PC-9 (cell line): ENCODE measurements at regions not wholly inside any gene's neighbourhood (a gene's known extent, or its start where the extent isn't known, plus 50 kb on each side); places are given as distances from the start of the nearest gene placed in this dataset.

Experiments
- BruUV-seq: library from RNA; stranded (reverse); fragments of 400-500 nt; replicated peaks from 2 replicates; lab custom pipeline; 2021; lab: Mats Ljungman, UMichigan
- CTCF ChIA-PET: fragments of 300-600 bp; sonication (Branson Sonifier 250); formaldehyde crosslinking; loops from one replicate; lab custom pipeline; 2022; ENCODE audit warnings: antibody characterized with exemption; lab: Charles Lee
- POLR2A ChIA-PET: fragments of 300-600 bp; sonication (Branson Sonifier 250); formaldehyde crosslinking; loops from one replicate; lab custom pipeline; 2022; ENCODE audit warnings: antibody characterized with exemption; ENCODE audit not compliant: unreplicated experiment; lab: Charles Lee
- DNase-seq, 2 experiments: peaks; one replicate each; pipeline versions ENCODE4 v3.0.0 to v3.0.0-alpha.2; 2015 to 2022; ENCODE audit warnings: mixed read lengths in 1 of 2
- H2AFZ ChIP-seq: fragments of 200-600 bp; sonication (generic); 2 replicates; pipeline ENCODE4 v1.8.1; 2017; ENCODE audit warnings: antibody characterized with exemption
- H3F3A ChIP-seq: fragments of 200-600 bp; sonication (generic); 2 replicates; pipeline ENCODE4 v1.8.1; 2017; ENCODE audit warnings: antibody characterized with exemption, mild to moderate bottlenecking, low read depth; ENCODE audit not compliant: insufficient read depth
- H3K27ac ChIP-seq: fragments of 200-600 bp; sonication (generic); 2 replicates; pipeline ENCODE4 v1.6.1; 2016; ENCODE audit warnings: mixed run types
- H3K27me3 ChIP-seq: fragments of 200-600 bp; sonication (generic); 2 replicates; pipeline ENCODE4 v1.6.1; 2016; ENCODE audit warnings: low read depth, mixed run types; ENCODE audit not compliant: insufficient read depth
- H3K36me3 ChIP-seq: fragments of 200-600 bp; sonication (generic); 2 replicates; pipeline ENCODE4 v1.6.1; 2016; ENCODE audit warnings: low read depth, mixed run types
- H3K4me1 ChIP-seq: fragments of 200-600 bp; sonication (generic); replicated peaks from 2 replicates; pipeline ENCODE4 v1.6.1; 2016; ENCODE audit warnings: mixed run types; ENCODE audit not compliant: insufficient read depth
- H3K4me2 ChIP-seq: fragments of 200-600 bp; sonication (generic); 2 replicates; pipeline ENCODE4 v1.6.1; 2017; ENCODE audit warnings: mixed run types
- H3K4me3 ChIP-seq: fragments of 200-600 bp; sonication (generic); 2 replicates; pipeline ENCODE4 v1.6.1; 2016; ENCODE audit warnings: mixed run types
- H3K79me2 ChIP-seq: fragments of 200-600 bp; sonication (generic); 2 replicates; pipeline ENCODE4 v1.6.1; 2017; ENCODE audit warnings: low read depth, mixed run types
- H3K9me2 ChIP-seq: fragments of 200-600 bp; sonication (generic); 2 replicates; pipeline ENCODE4 v1.8.1; 2017; ENCODE audit warnings: mild to moderate bottlenecking; ENCODE audit not compliant: insufficient read depth
- H3K9me3 ChIP-seq: fragments of 200-600 bp; sonication (generic); 2 replicates; pipeline ENCODE4 v1.8.1; 2016; ENCODE audit warnings: low read depth; ENCODE audit not compliant: insufficient read depth
- H4K20me1 ChIP-seq: fragments of 200-600 bp; sonication (generic); 2 replicates; pipeline ENCODE4 v1.8.1; 2017; ENCODE audit not compliant: insufficient read depth
- EZH2 ChIP-seq: fragments of 200-600 bp; sonication (generic); IDR thresholded peaks from 2 replicates; pipeline ENCODE4 v1.8.0; 2017; ENCODE audit warnings: antibody characterized with exemption, low read depth
- intact Hi-C: fragments of 100-400 bp; cut with micrococcal nuclease; formaldehyde crosslinking; loops from one replicate; pipeline ENCODE4 v1.10.0; 2022; ENCODE audit not compliant: unreplicated experiment
- TF ChIP-seq, protein P1 (sequence below): fragments of 200-600 bp; sonication (generic); conservative IDR thresholded peaks from 2 replicates; pipeline ENCODE4 v1.6.1; 2017; ENCODE audit warnings: mixed run types, antibody characterized with exemption, mild to moderate bottlenecking, moderate library complexity

DNA sequence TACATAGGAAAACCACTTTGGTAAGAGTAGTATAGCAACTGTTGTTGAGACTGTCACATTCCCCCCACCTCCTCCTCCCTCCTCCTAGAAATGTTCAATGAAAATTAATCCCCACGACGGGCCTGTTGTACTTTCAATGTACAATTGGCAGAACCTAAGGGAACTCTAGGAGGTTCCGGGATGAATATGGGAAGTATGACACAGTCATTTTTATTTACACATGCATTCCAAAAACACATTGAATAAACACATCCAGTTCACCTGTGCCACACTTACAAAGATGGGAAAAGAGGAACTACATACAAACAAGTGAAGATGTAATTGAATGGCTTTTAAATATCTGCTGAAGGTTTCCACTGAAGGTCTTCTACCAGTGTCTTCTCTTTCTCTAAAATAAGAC lies 144.4 kb upstream of the NBPF11 start:
- Histone ChIP-seq H4K20me1 (no peaks in the 10 kb centered on the region), H3K27ac (no peak overlapping the region), H3F3A (no peaks in the 10 kb centered on the region), H3K9me3 (0 out of 2 replicates have a peak, but pooled peaks cover 6% of the 10 kb centered on the region), H3K4me2 (no peak overlapping the region), H3K36me3 (no peaks in the 10 kb centered on the region), H3K27me3 (no peaks in the 10 kb centered on the region), H2AFZ (no peak overlapping the region), H3K4me1 (peaks cover 3% of the 10 kb centered on the region; the same call in 1 of the 2 replicates), H3K9me2 (no peaks in the 10 kb centered on the region), H3K4me3 (no peak overlapping the region), H3K79me2 (no peaks in the 10 kb centered on the region)
- ChIA-PET POLR2A (no interaction called here), CTCF (no interaction called here)
- no peak for DNase-seq
- TF ChIP-seq, protein P1, sequence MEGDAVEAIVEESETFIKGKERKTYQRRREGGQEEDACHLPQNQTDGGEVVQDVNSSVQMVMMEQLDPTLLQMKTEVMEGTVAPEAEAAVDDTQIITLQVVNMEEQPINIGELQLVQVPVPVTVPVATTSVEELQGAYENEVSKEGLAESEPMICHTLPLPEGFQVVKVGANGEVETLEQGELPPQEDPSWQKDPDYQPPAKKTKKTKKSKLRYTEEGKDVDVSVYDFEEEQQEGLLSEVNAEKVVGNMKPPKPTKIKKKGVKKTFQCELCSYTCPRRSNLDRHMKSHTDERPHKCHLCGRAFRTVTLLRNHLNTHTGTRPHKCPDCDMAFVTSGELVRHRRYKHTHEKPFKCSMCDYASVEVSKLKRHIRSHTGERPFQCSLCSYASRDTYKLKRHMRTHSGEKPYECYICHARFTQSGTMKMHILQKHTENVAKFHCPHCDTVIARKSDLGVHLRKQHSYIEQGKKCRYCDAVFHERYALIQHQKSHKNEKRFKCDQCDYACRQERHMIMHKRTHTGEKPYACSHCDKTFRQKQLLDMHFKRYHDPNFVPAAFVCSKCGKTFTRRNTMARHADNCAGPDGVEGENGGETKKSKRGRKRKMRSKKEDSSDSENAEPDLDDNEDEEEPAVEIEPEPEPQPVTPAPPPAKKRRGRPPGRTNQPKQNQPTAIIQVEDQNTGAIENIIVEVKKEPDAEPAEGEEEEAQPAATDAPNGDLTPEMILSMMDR: no peak
- no peak for TF ChIP-seq EZH2
- BruUV-seq: no TSS peak
- intact Hi-C loops: no loop called here

DNA sequence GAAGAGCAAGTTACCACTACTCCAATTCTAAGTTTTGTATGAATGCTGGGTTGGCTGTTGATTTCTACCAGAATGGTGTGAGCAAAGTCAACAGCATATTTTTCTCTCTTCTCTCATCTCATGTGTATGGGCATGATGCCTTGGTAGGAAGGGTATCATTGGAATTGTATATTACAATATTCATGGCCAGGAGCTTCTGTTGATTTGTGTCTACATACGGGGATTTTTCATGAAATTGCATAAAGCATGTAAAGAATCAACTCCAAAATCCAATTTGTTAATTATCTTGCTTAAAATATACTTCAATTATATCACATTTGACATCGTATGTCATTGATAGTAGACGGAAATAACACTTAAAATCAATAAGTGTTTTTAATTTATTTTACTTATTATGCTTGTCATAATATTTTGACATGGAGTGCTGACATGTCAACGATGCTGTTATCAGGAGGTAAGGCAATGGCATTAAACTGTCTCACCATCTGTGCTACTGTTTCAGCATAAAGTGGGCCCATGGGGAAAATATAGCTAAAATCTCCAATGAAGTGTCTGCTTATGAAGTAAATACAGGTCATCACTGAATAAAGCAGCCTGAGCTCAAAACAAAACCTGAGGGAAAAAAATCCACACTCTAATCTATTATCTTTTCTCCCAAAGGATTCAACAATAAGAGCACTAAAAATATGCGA lies 142.2 kb upstream of the NBPF11 start:
- H2AFZ ChIP-seq: no peak overlapping the region
- ChIA-PET POLR2A (no interaction called here), CTCF (no interaction called here)
- intact Hi-C loops: no loop called here
- H3K79me2 ChIP-seq: no peaks in the 10 kb centered on the region
- H3K27ac ChIP-seq: no peak overlapping the region
- H3K27me3 ChIP-seq: no peaks in the 10 kb centered on the region
- no peak for TF ChIP-seq EZH2
- H3K4me2 ChIP-seq: no peak overlapping the region
- H3K4me3 ChIP-seq: no peak overlapping the region
- 0 out of 2 replicates have a peak, but pooled peaks cover 6% of the 10 kb centered on the region for H3K9me3 ChIP-seq
- H3K9me2 ChIP-seq: no peaks in the 10 kb centered on the region
- H3F3A ChIP-seq: no peaks in the 10 kb centered on the region
- peaks cover 3% of the 10 kb centered on the region; the same call in 1 of the 2 replicates for H3K4me1 ChIP-seq
- 0 out of 2 replicates have a peak, but pooled peaks cover 2% of the 10 kb centered on the region for H3K36me3 ChIP-seq
- no peak for DNase-seq
- no peaks in the 10 kb centered on the region for H4K20me1 ChIP-seq
- BruUV-seq: no TSS peak

DNA sequence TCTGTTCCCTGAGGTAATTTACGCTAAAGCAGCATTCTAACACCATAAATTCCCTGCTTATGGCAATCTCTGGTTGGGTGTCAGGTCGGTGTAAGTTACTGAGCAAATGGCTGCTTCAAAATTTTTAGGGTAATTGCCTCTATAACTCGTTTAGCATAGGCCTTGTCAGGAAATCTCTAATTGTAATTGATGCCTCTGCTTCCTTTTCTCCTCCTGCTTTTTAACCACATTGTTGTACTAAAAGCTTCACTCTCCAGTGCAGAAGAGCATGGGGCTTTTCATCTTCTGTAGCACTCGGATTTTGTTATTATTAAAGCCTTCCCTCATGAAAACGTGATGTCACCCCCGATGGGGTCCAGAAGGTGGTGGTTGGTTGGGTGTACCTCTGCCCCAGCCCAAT lies 141.6 kb upstream of the NBPF11 start:
- H3K36me3 ChIP-seq: 0 out of 2 replicates have a peak, but pooled peaks cover 2% of the 10 kb centered on the region
- peaks cover 3% of the 10 kb centered on the region; the same call in 1 of the 2 replicates for H3K4me1 ChIP-seq
- no peak for DNase-seq
- no peak overlapping the region for H3K4me2 ChIP-seq
- no peaks in the 10 kb centered on the region for H3K9me2 ChIP-seq
- intact Hi-C loops: no loop called here
- H3K9me3 ChIP-seq: 0 out of 2 replicates have a peak, but pooled peaks cover 6% of the 10 kb centered on the region
- no peaks in the 10 kb centered on the region for H3F3A ChIP-seq
- BruUV-seq: no TSS peak
- ChIA-PET CTCF (no interaction called here), POLR2A (no interaction called here)
- H3K27me3 ChIP-seq: no peaks in the 10 kb centered on the region
- H4K20me1 ChIP-seq: no peaks in the 10 kb centered on the region
- no peak overlapping the region for H3K27ac ChIP-seq
- TF ChIP-seq EZH2: no peak
- no peaks in the 10 kb centered on the region for H3K79me2 ChIP-seq
- H2AFZ ChIP-seq: no peak overlapping the region
- H3K4me3 ChIP-seq: no peak overlapping the region

DNA sequence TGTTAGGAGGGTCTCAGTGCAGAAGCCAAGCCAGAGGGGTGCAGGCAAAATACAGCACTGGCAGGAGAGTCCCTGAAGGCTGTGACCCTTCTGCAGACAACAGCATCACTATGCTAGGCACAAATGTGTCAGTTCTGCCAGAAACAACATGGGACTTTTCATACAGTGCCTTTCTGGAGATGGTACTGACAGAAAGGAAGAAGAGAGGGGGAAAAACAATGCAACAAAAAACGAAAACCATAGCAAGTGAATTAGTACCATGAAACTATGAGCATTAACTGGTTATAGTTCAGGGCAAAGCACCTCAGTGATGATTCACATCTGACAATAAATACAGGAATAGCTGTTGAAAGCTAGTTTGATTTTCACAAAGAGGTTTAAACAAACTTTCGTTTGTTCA lies 140.8 kb upstream of the NBPF11 start:
- intact Hi-C loops: no loop called here
- Histone ChIP-seq H3K4me1 (peaks cover 3% of the 10 kb centered on the region; the same call in 1 of the 2 replicates), H2AFZ (no peak overlapping the region), H3F3A (no peaks in the 10 kb centered on the region), H3K4me3 (no peak overlapping the region), H3K27ac (no peak overlapping the region), H3K27me3 (no peaks in the 10 kb centered on the region), H3K36me3 (0 out of 2 replicates have a peak, but pooled peaks cover 5% of the 10 kb centered on the region), H3K9me3 (0 out of 2 replicates have a peak, but pooled peaks cover 6% of the 10 kb centered on the region), H3K9me2 (no peaks in the 10 kb centered on the region), H3K4me2 (no peak overlapping the region), H4K20me1 (no peaks in the 10 kb centered on the region), H3K79me2 (no peaks in the 10 kb centered on the region)
- POLR2A ChIA-PET: no interaction called here
- CTCF ChIA-PET: no interaction called here
- no peak for TF ChIP-seq EZH2
- TF ChIP-seq, protein P1: no peak
- no peak for DNase-seq
- no TSS peak for BruUV-seq
